ENCODE measurements at regions not wholly inside any gene's neighbourhood (a gene's known extent, or its start where the extent isn't known, plus 50 kb on each side); places are given as distances from the start of the nearest gene placed in this dataset.

GRCh38 chr6:41428996-41429421 lies 93.6 kb downstream of the NCR2 start:
- DNase-seq (ENCODE audit: low read depth, low spot score) (no peak), FAIRE-seq (no peak)
- H4K20me1 ChIP-seq (replicated peaks; ENCODE audit: control insufficient read depth, extremely low read depth, insufficient read depth, low read length): no peaks in the 10 kb centered on the region
- H3K4me3 ChIP-seq (replicated peaks in 1 of 3; ENCODE audit: insufficient read depth in 1 of 3, low read depth in 1 of 3, low read length in 3 of 3): no peak overlapping the region
- dilution Hi-C loops (cut with MboI; ENCODE audit: extremely low pct_ligation_motif_present, low sequenced_read_pairs): no loop called here
- H3K27ac ChIP-seq (ENCODE audit: insufficient read depth, low read depth, low read length): no peak overlapping the region
- no TSS peak for BruUV-seq (replicated peaks)
- POLR2A ChIA-PET: no interaction called here
- H3K79me2 ChIP-seq (ENCODE audit: control insufficient read depth, insufficient read depth, low read length): no peaks in the 10 kb centered on the region
- H3K9ac ChIP-seq (replicated peaks; ENCODE audit: extremely low read depth, insufficient read depth, low read length): no peak overlapping the region
- H3K4me1 ChIP-seq (ENCODE audit: control insufficient read depth, extremely low read depth, insufficient read depth, low read length): no peaks in the 10 kb centered on the region
- intact Hi-C loops (cut with micrococcal nuclease): loop anchor here (5.0 kb wide), 1 partner anchor 62 kb away; no protein-coding TSS in a partner anchor
- TF ChIP-seq POLR2A (IDR thresholded peaks at IDR 0.05; ENCODE audit: low read depth, low read length) (no peak), JUN (IDR thresholded peaks at IDR 0.05; ENCODE audit: borderline replicate concordance, insufficient read depth, insufficient read length, low read depth) (no peak), EZH2 (IDR thresholded peaks at IDR 0.05; ENCODE audit: borderline replicate concordance, low read depth, low read length, severe bottlenecking) (no peak), FOS (IDR thresholded peaks at IDR 0.05; ENCODE audit: borderline replicate concordance, insufficient read depth, low read length) (no peak), POLR2AphosphoS5 (IDR thresholded peaks at IDR 0.05; ENCODE audit: insufficient read depth, low read depth, low read length) (no peak), GATA2 (IDR thresholded peaks at IDR 0.05; ENCODE audit: insufficient read depth, insufficient read length, low read depth, low read length) (no peak), CTCF (IDR thresholded peaks at IDR 0.05; ENCODE audit: extremely low read depth in 1 of 2, insufficient read depth in 1 of 2, low read depth in 1 of 2, low read length in 2 of 2) (no peak), MYC (IDR thresholded peaks at IDR 0.05; ENCODE audit: low read depth, low read length) (no peak), MAX (IDR thresholded peaks at IDR 0.05; ENCODE audit: insufficient read depth, insufficient read length) (no peak)
- H3K9me1 ChIP-seq (replicated peaks; ENCODE audit: control insufficient read depth, extremely low read depth, insufficient read depth, low read length): no peaks in the 10 kb centered on the region
- H3K9me3 ChIP-seq (replicated peaks; ENCODE audit: control insufficient read depth, insufficient read depth, low read length): no peaks in the 10 kb centered on the region
- peaks cover 44 to 50% of the 10 kb centered on the region in 2 experiments for H3K27me3 ChIP-seq (ENCODE audit: control insufficient read depth in 2 of 2, insufficient read depth in 2 of 2, low read length in 2 of 2)
- no peak overlapping the region for H2AFZ ChIP-seq (ENCODE audit: low read depth, low read length)
- CTCF ChIA-PET: interaction anchor here (1.2 to 1.6 kb wide), 2 partner anchors 9 to 253 kb away, joined by 3 to 4 read pairs; no protein-coding TSS in a partner anchor
- H3K4me2 ChIP-seq (ENCODE audit: insufficient read depth, low read length): no peak overlapping the region
- no peaks in the 10 kb centered on the region for H3K36me3 ChIP-seq (ENCODE audit: control insufficient read depth in 2 of 2, extremely low read depth in 1 of 2, insufficient read depth in 2 of 2, low read length in 2 of 2)
